ENCODE measurements at regions not wholly inside any gene's neighbourhood (a gene's known extent, or its start where the extent isn't known, plus 50 kb on each side); places are given as distances from the start of the nearest gene placed in this dataset.

- ChIA-PET POLR2A (no interaction called here), CTCF (interaction anchor here (0.6 kb wide), 1 partner anchor 690 kb away, joined by 3 read pairs; no protein-coding TSS in a partner anchor)
- DNase-seq (ENCODE audit: extremely low spot score): no peak
- TF ChIP-seq FOXA1 (IDR thresholded peaks at IDR 0.05): no peak
- no peak for TF ChIP-seq FOXK2 (IDR thresholded peaks at IDR 0.05)
- TF ChIP-seq ELF4 (IDR thresholded peaks at IDR 0.05): no peak
Measured at GRCh38 chr4:65170768-65171514, 499.3 kb downstream of the EPHA5 start.

DNA sequence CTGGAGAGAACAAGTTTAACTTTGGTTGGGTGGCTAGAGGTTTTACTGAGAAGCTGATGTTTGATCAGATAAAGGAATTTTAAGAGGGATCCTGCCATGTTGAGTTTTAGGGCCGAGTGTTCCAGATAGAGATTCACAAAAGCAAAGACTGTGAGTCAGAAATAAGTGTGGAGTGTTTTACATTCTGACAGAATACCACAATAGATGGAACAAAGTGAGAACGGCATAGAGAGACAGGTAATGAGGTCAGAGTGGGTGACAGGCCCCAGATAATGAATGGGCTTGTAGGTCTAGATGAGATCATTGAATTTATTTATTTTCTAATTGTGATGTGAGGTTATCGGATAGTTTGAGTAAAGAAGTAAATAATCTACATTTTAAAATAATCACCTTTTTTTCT, 502.6 kb downstream of the EPHA5 start:
- TF ChIP-seq BHLHE40 (IDR thresholded peaks at IDR 0.05; ENCODE audit: borderline replicate concordance) (no peak), HDGF (IDR thresholded peaks at IDR 0.05; ENCODE audit: borderline replicate concordance) (no peak), SUZ12 (IDR thresholded peaks at IDR 0.05) (no peak), TARDBP (IDR thresholded peaks at IDR 0.05) (no peak), L3MBTL2 (conservative IDR thresholded peaks at IDR 0.05) (no peak), LEF1 (IDR thresholded peaks at IDR 0.05; ENCODE audit: borderline replicate concordance) (no peak), FOXK2 (IDR thresholded peaks at IDR 0.05) (no peak), ARNT (IDR thresholded peaks at IDR 0.05) (no peak), NFRKB (IDR thresholded peaks at IDR 0.05) (no peak), CTBP1 (IDR thresholded peaks at IDR 0.05; ENCODE audit: borderline replicate concordance) (no peak), SP1 (IDR thresholded peaks at IDR 0.05) (no peak), ZNF384 (IDR thresholded peaks at IDR 0.05) (no peak), FOXA1 (IDR thresholded peaks at IDR 0.05) (no peak), FOXM1 (IDR thresholded peaks at IDR 0.05; ENCODE audit: borderline replicate concordance) (no peak)
- TF ChIP-seq, protein P1, sequence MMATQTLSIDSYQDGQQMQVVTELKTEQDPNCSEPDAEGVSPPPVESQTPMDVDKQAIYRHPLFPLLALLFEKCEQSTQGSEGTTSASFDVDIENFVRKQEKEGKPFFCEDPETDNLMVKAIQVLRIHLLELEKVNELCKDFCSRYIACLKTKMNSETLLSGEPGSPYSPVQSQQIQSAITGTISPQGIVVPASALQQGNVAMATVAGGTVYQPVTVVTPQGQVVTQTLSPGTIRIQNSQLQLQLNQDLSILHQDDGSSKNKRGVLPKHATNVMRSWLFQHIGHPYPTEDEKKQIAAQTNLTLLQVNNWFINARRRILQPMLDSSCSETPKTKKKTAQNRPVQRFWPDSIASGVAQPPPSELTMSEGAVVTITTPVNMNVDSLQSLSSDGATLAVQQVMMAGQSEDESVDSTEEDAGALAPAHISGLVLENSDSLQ (IDR thresholded peaks at IDR 0.05): no peak
- DNase-seq (ENCODE audit: extremely low spot score): no peak
- POLR2A ChIA-PET: no interaction called here
- CTCF ChIA-PET: no interaction called here

- POLR2A ChIA-PET: no interaction called here
- DNase-seq (ENCODE audit: extremely low spot score): no peak
- CTCF ChIA-PET: no interaction called here
- TF ChIP-seq LEF1 (IDR thresholded peaks at IDR 0.05; ENCODE audit: borderline replicate concordance) (no peak), ZNF384 (IDR thresholded peaks at IDR 0.05) (no peak), FOXM1 (IDR thresholded peaks at IDR 0.05; ENCODE audit: borderline replicate concordance) (no peak), ARNT (IDR thresholded peaks at IDR 0.05) (no peak), HDGF (IDR thresholded peaks at IDR 0.05; ENCODE audit: borderline replicate concordance) (no peak), SP1 (IDR thresholded peaks at IDR 0.05) (no peak), BHLHE40 (IDR thresholded peaks at IDR 0.05; ENCODE audit: borderline replicate concordance) (no peak), FOXA1 (IDR thresholded peaks at IDR 0.05) (no peak), CTBP1 (IDR thresholded peaks at IDR 0.05; ENCODE audit: borderline replicate concordance) (no peak), FOXK2 (IDR thresholded peaks at IDR 0.05) (no peak), SUZ12 (IDR thresholded peaks at IDR 0.05) (no peak), NFRKB (IDR thresholded peaks at IDR 0.05) (no peak), TARDBP (IDR thresholded peaks at IDR 0.05) (no peak), L3MBTL2 (conservative IDR thresholded peaks at IDR 0.05) (no peak), ELF4 (IDR thresholded peaks at IDR 0.05) (no peak)
- TF ChIP-seq, protein P1 (IDR thresholded peaks at IDR 0.05): no peak
Measured at GRCh38 chr4:65152205-65152604, 518.1 kb downstream of the EPHA5 start.

DNA sequence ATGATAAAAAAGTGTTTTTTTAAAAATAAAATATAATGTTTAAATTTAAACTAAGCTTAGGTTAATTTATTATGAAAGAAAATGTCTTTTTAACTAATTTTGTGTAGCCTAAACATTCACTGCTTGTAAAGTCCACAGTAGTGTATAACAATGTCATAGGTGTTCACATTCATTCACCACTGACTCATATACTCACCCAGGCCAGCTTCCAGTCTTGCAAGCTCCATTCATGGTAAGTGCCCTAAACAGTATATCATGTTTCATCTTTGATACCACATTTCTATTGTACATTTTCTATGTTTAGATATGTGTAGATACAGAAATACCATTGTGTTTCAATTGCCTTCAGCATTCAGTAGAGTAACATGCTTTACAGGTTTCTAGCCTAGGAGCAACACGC, 530.3 kb downstream of the EPHA5 start:
- no peak for DNase-seq (ENCODE audit: extremely low spot score)
- POLR2A ChIA-PET: no interaction called here
- CTCF ChIA-PET: no interaction called here
- TF ChIP-seq L3MBTL2 (conservative IDR thresholded peaks at IDR 0.05): no peak

- POLR2A ChIA-PET: no interaction called here
- CTCF ChIA-PET: no interaction called here
- no peak for DNase-seq (ENCODE audit: extremely low spot score)
Measured at GRCh38 chr4:65126200-65126599, 544.1 kb downstream of the EPHA5 start.

DNA sequence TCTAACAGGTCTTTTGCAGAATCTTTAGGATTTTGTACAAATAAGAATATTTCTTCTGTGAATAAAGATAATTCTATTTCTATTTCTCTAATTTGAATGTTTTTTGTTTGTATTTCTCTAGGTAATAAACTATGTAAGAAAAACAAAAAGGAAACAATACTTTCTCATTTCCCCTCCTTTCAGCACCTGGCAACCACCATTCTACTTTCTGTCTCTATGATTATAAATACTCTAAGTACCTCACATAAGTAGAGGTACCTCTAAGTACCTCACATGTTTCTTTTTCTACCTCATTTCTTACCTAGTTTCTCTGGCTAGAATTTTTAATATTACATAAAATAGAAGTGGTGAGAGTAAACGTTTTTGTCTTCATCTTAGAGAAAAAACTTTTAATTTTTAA, 550.0 kb downstream of the EPHA5 start:
- POLR2A ChIA-PET: no interaction called here
- no peak for TF ChIP-seq NFRKB (IDR thresholded peaks at IDR 0.05)
- TF ChIP-seq SP1 (IDR thresholded peaks at IDR 0.05): no peak
- no peak for TF ChIP-seq FOXA1 (IDR thresholded peaks at IDR 0.05)
- TF ChIP-seq, protein P1 (IDR thresholded peaks at IDR 0.05): no peak
- no peak for TF ChIP-seq ELF4 (IDR thresholded peaks at IDR 0.05)
- no peak for TF ChIP-seq FOXK2 (IDR thresholded peaks at IDR 0.05)
- no peak for TF ChIP-seq TARDBP (IDR thresholded peaks at IDR 0.05)
- TF ChIP-seq L3MBTL2 (conservative IDR thresholded peaks at IDR 0.05): no peak
- no peak for TF ChIP-seq BHLHE40 (IDR thresholded peaks at IDR 0.05; ENCODE audit: borderline replicate concordance)
- no peak for TF ChIP-seq CTBP1 (IDR thresholded peaks at IDR 0.05; ENCODE audit: borderline replicate concordance)
- TF ChIP-seq ARNT (IDR thresholded peaks at IDR 0.05): no peak
- TF ChIP-seq ZNF384 (IDR thresholded peaks at IDR 0.05): no peak
- no peak for TF ChIP-seq SUZ12 (IDR thresholded peaks at IDR 0.05)
- TF ChIP-seq HDGF (IDR thresholded peaks at IDR 0.05; ENCODE audit: borderline replicate concordance): no peak
- TF ChIP-seq FOXM1 (IDR thresholded peaks at IDR 0.05; ENCODE audit: borderline replicate concordance): no peak
- no peak for TF ChIP-seq LEF1 (IDR thresholded peaks at IDR 0.05; ENCODE audit: borderline replicate concordance)
- DNase-seq (ENCODE audit: extremely low spot score): no peak
- CTCF ChIA-PET: no interaction called here

More at GRCh38 chr4:65126200-65126599, 544.1 kb downstream of the EPHA5 start:
- TF ChIP-seq CTBP1 (IDR thresholded peaks at IDR 0.05; ENCODE audit: borderline replicate concordance) (no peak), BHLHE40 (IDR thresholded peaks at IDR 0.05; ENCODE audit: borderline replicate concordance) (no peak), FOXM1 (IDR thresholded peaks at IDR 0.05; ENCODE audit: borderline replicate concordance) (no peak), TARDBP (IDR thresholded peaks at IDR 0.05) (no peak), SUZ12 (IDR thresholded peaks at IDR 0.05) (no peak), FOXA1 (IDR thresholded peaks at IDR 0.05) (no peak), ELF4 (IDR thresholded peaks at IDR 0.05) (no peak), NFRKB (IDR thresholded peaks at IDR 0.05) (no peak), HDGF (IDR thresholded peaks at IDR 0.05; ENCODE audit: borderline replicate concordance) (no peak), LEF1 (IDR thresholded peaks at IDR 0.05; ENCODE audit: borderline replicate concordance) (no peak), L3MBTL2 (conservative IDR thresholded peaks at IDR 0.05) (no peak), ARNT (IDR thresholded peaks at IDR 0.05) (no peak), ZNF384 (IDR thresholded peaks at IDR 0.05) (no peak), FOXK2 (IDR thresholded peaks at IDR 0.05) (no peak), SP1 (IDR thresholded peaks at IDR 0.05) (no peak)
- TF ChIP-seq, protein P1 (IDR thresholded peaks at IDR 0.05): no peak
